GM04503 (cell line): ENCODE measurements at regions not wholly inside any gene's neighbourhood (a gene's known extent, or its start where the extent isn't known, plus 50 kb on each side); places are given as distances from the start of the nearest gene placed in this dataset.
"Not testable (repeated sequence)": the region's sequence is repeated elsewhere in the genome, so short reads cannot be mapped to it uniquely, and the experiment has no call there.

Source experiments
- DNase-seq: peaks from one replicate; pipeline ENCODE4 v3.0.0-alpha.2; 2012; ENCODE audit warnings: low read depth

GRCh38 chr6:78593898-78594667 lies 273.3 kb upstream of the IRAK1BP1 start:
- no peak for DNase-seq

- DNase-seq = no peak
These were observed 272.7 kb upstream of the IRAK1BP1 start for GRCh38 chr6:78594668-78595066.

- no peak for DNase-seq
These were observed 269.4 kb upstream of the IRAK1BP1 start for GRCh38 chr6:78597966-78598365.

- peak; percentile 94 for DNase-seq
These were observed 268.4 kb upstream of the IRAK1BP1 start for GRCh38 chr6:78598966-78599365.

- no peak for DNase-seq
These were observed 267.8 kb upstream of the IRAK1BP1 start for GRCh38 chr6:78599526-78599925.

GRCh38 chr6:78605909-78606446 lies 261.4 kb upstream of the IRAK1BP1 start:
- peak; percentile 73 for DNase-seq

GRCh38 chr6:78607189-78607588 lies 260.2 kb upstream of the IRAK1BP1 start:
- DNase-seq = peak; percentile 26

- no peak for DNase-seq
These were observed 256.2 kb upstream of the IRAK1BP1 start for GRCh38 chr6:78611102-78611620.

GRCh38 chr6:78611886-78612480 lies 255.4 kb upstream of the IRAK1BP1 start:
- DNase-seq = no peak

GRCh38 chr6:78614961-78615360 lies 252.4 kb upstream of the IRAK1BP1 start:
- DNase-seq = no peak

- no peak for DNase-seq
These were observed 251.9 kb upstream of the IRAK1BP1 start for GRCh38 chr6:78615430-78615904.

- no peak for DNase-seq
These were observed 248.4 kb upstream of the IRAK1BP1 start for GRCh38 chr6:78618970-78619369.

GRCh38 chr6:78623554-78623953 lies 243.8 kb upstream of the IRAK1BP1 start:
- no peak for DNase-seq

- DNase-seq = no peak
These were observed 238.1 kb upstream of the IRAK1BP1 start for GRCh38 chr6:78629154-78629721.

- DNase-seq = no peak
These were observed 237.5 kb upstream of the IRAK1BP1 start for GRCh38 chr6:78629836-78630235.

- no peak for DNase-seq
These were observed 235.4 kb upstream of the IRAK1BP1 start for GRCh38 chr6:78631976-78632375.

- DNase-seq = no peak
These were observed 227.9 kb upstream of the IRAK1BP1 start for GRCh38 chr6:78639111-78640110.

GRCh38 chr6:78643976-78644375 lies 223.4 kb upstream of the IRAK1BP1 start:
- DNase-seq = not testable (repeated sequence)

- not testable (repeated sequence) for DNase-seq
These were observed 220.6 kb upstream of the IRAK1BP1 start for GRCh38 chr6:78646542-78647415.

- not testable (repeated sequence) for DNase-seq
These were observed 201.5 kb upstream of the IRAK1BP1 start for GRCh38 chr6:78665819-78666218.
